ENCODE measurements at regions not wholly inside any gene's neighbourhood (a gene's known extent, or its start where the extent isn't known, plus 50 kb on each side); places are given as distances from the start of the nearest gene placed in this dataset.

GRCh38 chr7:113727486-113727885, 191.3 kb downstream of the PPP1R3A start:
- no peak for DNase-seq (ENCODE audit: low spot score)
- in situ Hi-C loops (cut with HindIII; ENCODE audit: low sequenced_read_pairs) = no loop called here

GRCh38 chr7:113722006-113722405, 196.8 kb downstream of the PPP1R3A start:
- DNase-seq (ENCODE audit: low spot score) = no peak
- in situ Hi-C loops (cut with HindIII; ENCODE audit: low sequenced_read_pairs) = no loop called here

DNA sequence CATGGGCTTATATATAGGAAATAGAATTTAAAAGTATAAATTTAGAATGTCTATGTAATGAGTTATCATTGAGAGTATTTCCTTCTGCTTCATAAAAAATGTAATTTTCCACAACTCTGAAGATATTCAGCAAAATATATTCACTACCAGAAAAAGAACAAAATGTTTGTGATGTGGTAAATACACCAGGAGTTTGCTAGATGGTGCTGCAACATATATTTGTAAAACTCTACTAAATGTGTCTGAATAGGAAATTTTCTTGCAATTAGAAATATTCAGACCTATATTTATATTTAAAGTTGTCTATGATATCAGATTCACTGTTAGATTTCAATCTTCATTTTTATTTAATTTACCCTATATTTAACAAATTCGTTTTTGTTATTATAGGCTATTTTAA, 201.1 kb downstream of the PPP1R3A start:
- in situ Hi-C loops (cut with HindIII; ENCODE audit: low sequenced_read_pairs) = no loop called here
- no peak for DNase-seq (ENCODE audit: low spot score)

GRCh38 chr7:113715981-113716856, 202.6 kb downstream of the PPP1R3A start:
- in situ Hi-C loops (cut with HindIII; ENCODE audit: low sequenced_read_pairs) = no loop called here
- no peak for DNase-seq (ENCODE audit: low spot score)

DNA sequence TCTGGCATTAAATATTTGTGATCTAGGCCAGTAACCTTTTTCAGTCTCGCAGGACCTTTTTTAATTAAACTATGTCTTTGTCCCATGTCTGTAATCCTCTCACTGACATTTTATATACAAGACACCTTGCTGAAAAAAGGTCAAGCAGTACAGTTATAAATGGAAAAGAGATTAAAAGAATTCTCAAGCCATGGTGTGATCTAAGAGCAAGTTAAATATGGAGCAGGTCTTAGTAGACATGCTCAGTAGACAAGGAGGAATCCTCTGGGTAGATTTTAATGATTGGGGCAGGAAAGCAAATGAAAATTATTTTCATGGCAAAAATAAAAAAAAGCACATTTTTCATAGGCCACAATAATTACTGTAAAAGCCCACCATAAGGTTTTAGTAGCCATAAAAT, 203.5 kb downstream of the PPP1R3A start:
- in situ Hi-C loops (cut with HindIII; ENCODE audit: low sequenced_read_pairs) = no loop called here
- DNase-seq (ENCODE audit: low spot score) = no peak

- DNase-seq (ENCODE audit: low spot score) = peak; percentile 59
- in situ Hi-C loops (cut with HindIII; ENCODE audit: low sequenced_read_pairs) = no loop called here
Measured at GRCh38 chr7:113710310-113711096, 208.3 kb downstream of the PPP1R3A start.

DNA sequence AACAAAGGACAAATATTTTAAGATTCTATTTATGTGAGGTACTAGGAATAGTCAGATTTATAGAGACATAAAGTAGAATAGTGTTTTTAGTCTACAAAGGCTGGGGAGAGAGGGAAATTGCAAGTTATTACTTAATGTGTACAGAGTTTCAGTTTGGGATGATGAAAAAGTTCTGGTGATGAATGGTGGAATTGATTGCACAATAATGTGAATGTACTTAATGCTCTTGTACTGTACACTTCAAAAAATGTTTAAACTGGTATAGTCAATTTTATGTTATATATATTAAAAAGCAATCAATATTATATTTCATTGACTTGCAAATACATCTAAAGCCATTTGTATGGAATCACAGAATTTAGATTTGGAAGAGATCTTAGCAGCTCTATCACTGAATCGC, 213.4 kb downstream of the PPP1R3A start:
- in situ Hi-C loops (cut with HindIII; ENCODE audit: low sequenced_read_pairs) = no loop called here
- no peak for DNase-seq (ENCODE audit: low spot score)

- in situ Hi-C loops (cut with HindIII; ENCODE audit: low sequenced_read_pairs) = no loop called here
- DNase-seq (ENCODE audit: low spot score) = peak; percentile 12
Measured at GRCh38 chr7:113698556-113699220, 220.1 kb downstream of the PPP1R3A start.

GRCh38 chr7:113694149-113694548, 224.7 kb downstream of the PPP1R3A start:
- in situ Hi-C loops (cut with HindIII; ENCODE audit: low sequenced_read_pairs) = no loop called here
- no peak for DNase-seq (ENCODE audit: low spot score)

DNA sequence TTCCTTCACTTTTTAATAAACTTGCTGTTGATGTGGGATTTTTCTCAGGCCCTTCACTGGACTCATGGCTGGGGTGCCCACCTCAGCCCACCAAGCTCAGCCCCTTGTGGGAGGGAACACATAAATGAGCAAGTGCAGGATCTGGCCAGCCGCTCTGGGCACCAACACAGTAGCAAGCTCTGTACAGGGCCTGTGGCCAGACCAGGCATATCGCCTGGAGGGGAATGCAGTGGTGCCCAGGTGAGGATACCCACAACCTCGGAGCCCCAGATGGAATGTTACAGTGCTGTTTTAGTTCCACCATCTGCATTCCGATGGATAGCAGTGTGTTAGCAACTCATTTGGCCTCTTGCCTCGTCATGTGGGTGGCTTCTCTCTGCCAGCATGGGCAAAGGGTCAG, 234.6 kb downstream of the PPP1R3A start:
- no peak for DNase-seq (ENCODE audit: low spot score)
- in situ Hi-C loops (cut with HindIII; ENCODE audit: low sequenced_read_pairs) = no loop called here

- in situ Hi-C loops (cut with HindIII; ENCODE audit: low sequenced_read_pairs) = no loop called here
- DNase-seq (ENCODE audit: low spot score) = no peak
Measured at GRCh38 chr7:113677811-113678210, 241.0 kb downstream of the PPP1R3A start.

DNA sequence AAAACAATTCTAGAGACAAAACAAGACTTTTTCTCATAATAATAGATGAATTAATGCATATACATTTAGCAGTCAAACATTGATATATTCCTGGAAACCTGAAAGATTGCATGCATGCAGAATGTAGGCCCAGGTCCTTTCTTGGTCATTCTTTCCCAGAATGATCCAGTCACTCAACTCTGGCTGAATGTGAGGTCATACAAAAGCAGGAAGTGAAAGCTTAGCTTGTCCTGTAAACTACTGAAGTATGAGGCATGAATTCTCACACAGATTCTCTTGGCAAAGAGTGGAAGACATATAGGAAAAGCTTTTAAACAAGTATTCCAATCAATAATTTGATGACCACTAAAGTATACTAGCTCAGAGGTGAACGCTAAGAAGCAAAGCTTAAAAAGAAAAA, 253.9 kb downstream of the PPP1R3A start:
- in situ Hi-C loops (cut with HindIII; ENCODE audit: low sequenced_read_pairs) = no loop called here
- DNase-seq (ENCODE audit: low spot score) = no peak

DNA sequence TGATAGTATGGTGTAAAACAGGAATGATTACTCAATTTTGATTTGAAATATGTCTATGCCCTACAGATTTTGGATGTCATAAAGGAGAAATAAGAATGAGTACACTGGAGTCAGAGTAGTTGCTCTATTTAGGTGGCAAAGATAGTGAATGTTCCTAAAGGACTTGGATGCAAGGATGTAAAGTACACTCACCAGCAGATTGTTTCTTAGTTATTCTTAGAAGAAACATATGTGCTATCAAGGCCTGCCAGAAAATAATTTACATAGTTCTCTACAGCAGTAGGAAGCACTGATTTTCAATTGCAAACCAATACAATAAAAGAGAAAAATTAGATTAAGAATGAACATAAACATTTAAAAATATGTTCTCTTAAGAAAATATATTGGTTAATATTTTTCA, 259.4 kb downstream of the PPP1R3A start:
- no peak for DNase-seq (ENCODE audit: low spot score)
- in situ Hi-C loops (cut with HindIII; ENCODE audit: low sequenced_read_pairs) = no loop called here

DNA sequence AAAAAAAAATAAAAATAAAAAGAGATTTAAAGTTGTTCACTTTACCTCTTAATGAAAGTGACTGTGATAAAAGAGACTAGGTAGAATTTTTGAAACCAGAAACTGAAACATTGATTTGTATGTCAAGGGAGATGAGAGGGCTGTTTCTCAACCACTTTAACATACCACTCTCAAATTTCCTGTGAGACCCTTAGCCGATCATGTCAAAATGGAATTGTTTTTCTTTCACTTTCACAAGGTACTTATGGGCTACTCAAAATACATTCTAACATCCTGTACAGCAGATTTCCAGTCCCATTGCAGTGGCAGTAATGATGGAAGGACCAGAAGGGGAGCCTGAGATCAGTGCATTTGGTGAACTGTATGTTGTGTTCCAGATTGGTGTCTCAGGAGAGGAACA, 261.2 kb downstream of the PPP1R3A start:
- no peak for DNase-seq (ENCODE audit: low spot score)
- in situ Hi-C loops (cut with HindIII; ENCODE audit: low sequenced_read_pairs) = no loop called here

- no peak for DNase-seq (ENCODE audit: low spot score)
- in situ Hi-C loops (cut with HindIII; ENCODE audit: low sequenced_read_pairs) = no loop called here
Measured at GRCh38 chr7:113652501-113652900, 266.3 kb downstream of the PPP1R3A start.

DNA sequence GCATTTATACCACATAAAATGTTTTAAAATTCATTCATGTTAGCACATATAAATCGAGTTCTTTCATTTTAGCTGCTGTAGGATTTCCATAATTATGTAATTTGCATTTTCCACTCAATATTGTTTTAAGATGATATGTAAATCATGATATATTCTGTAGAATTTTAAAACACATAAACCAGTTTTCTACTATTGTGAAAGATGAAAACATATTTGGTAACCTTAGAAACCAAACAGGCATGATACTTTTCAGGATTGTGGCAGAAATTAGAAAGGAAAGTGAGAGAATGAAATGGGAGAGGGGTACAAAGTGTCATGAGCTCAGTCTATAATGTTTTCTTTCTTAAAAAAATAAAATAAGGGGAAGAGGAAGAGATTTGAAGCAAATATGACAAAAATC, 269.3 kb downstream of the PPP1R3A start:
- in situ Hi-C loops (cut with HindIII; ENCODE audit: low sequenced_read_pairs) = no loop called here
- no peak for DNase-seq (ENCODE audit: low spot score)

GRCh38 chr7:113639221-113639620, 279.6 kb downstream of the PPP1R3A start:
- in situ Hi-C loops (cut with HindIII; ENCODE audit: low sequenced_read_pairs) = no loop called here
- no peak for DNase-seq (ENCODE audit: low spot score)

DNA sequence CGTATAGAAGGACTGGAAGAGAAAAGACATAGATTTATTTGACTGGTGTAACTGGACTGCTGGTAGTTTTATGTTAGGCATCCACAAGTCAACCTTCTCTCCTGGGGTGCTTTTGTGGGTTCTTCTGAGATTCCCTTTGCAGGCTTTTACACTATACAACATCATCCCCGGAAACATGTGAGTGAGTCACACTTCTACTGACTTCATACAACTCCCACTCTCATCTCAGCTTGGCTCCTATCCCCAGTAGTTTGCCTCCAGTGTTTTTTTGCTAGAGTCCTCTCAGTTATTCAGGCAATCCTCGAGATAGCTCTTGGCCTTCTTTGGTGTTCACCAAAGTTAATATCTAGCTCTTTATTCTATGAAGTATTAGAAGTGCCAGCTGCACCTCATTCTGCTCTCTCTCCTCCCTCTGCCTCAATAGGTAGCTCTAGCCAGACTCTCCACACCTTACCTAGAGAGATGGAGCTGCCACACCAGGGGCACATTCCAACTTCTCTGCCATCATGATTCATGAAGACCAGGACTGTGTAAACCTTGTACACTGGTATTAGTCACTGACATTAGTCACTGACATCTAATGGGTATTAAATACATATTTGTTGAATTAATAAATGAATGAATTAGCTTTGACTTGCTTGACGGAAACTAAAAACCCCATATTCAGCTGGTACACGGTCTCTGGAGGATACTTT, 281.9 kb downstream of the PPP1R3A start:
- in situ Hi-C loops (cut with HindIII; ENCODE audit: low sequenced_read_pairs) = no loop called here
- no peak for DNase-seq (ENCODE audit: low spot score)

- in situ Hi-C loops (cut with HindIII; ENCODE audit: low sequenced_read_pairs) = no loop called here
- DNase-seq (ENCODE audit: low spot score) = no peak
Measured at GRCh38 chr7:113635492-113635891, 283.3 kb downstream of the PPP1R3A start.

All from G401 (cell line).